NCI-H446 treated with DMSO at 0.1 percent for 48 hours (cell line): ENCODE measurements at regions not wholly inside any gene's neighbourhood (a gene's known extent, or its start where the extent isn't known, plus 50 kb on each side); places are given as distances from the start of the nearest gene placed in this dataset.
"Not testable (repeated sequence)": the region's sequence is repeated elsewhere in the genome, so short reads cannot be mapped to it uniquely, and the experiment has no call there.

Experiments
- DNase-seq: peaks from one replicate; lab custom pipeline; 2025; lab: John Stamatoyannopoulos, UW

DNA sequence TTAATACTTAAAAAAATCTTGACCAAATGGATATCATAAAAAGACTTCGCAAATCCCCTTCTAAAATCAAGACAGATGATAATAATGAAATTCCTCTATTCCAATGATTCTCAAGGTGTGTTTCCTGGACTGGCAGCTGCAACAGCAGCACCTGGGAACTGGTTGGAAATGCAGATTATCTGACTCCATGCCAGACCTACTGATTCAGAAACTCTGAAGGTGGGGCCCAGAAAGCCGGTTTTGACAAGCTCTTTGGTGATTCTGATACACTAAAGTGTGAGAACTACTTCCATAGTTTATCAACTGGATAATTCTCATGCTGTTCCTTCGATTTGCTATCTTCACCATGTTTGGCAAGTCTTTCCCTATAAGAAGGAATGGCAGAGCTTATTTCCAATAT is 252.1 kb downstream of the COL12A1 start:
- DNase-seq: no peak

GRCh38 chr6:74946961-74947360 is 258.9 kb downstream of the COL12A1 start:
- no peak for DNase-seq

DNA sequence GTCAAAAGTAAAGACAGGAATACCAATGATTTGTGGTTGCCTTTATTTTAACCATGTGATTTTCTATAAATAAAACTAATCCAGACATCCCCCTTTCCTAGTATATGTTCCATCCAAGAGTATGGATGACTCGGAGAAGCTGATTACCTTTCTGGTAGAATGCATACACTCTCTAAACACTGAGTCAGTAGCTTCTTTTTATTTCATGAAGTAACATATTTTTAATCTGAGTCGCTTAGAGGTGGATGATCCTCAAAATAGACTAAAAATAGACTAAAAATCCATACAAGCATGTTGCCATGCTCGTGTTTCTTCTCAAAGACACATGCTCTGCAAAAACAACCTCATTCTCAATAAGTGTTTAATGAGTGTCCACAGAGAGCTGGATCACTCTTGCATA is 263.7 kb downstream of the COL12A1 start:
- DNase-seq: no peak

DNA sequence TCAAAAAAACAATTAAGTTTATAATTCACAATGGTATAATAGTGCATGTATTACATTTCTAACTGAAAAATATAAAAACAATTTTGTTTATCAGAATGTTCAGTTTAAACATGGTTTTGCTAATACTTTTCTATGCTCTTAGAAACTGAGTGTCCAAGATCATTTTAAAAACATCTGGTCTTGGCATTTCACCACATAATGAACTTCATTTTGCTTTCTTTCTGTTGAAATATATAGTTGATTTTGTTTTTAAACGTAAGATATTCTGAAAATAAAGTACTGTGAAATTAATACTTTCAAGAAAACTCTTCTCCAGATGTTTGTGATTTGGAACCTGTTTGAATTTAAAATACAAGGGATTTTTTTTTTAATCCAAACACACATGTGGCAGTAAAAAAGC is 264.4 kb downstream of the COL12A1 start:
- DNase-seq: no peak

- DNase-seq: no peak
Observed at GRCh38 chr6:74939721-74940620, 265.9 kb downstream of the COL12A1 start.

DNA sequence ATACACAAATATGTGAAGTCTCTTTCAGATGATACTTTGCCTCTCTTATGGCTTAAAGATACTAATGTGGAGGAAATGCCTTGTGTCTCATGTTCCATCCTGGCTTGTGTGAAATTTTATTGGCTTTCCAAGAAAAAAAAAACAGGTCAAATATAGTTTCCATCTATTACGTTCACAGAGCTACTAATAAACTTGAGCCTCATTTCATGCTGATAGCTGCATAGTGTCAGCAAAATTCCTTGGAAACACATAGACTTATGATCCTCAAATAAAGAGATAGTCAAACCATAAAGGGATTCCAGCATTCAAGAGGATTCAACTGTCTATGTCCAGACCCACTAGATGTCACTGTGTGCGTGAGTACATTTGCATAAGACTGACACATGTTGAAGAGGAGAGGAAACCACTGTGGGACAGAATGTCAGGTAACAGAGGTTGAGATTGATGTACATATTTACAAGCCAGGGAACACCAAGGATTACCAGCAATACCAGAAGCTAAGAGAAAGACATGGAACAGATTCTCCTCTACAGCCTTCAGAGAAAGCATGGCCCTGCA is 266.6 kb downstream of the COL12A1 start:
- DNase-seq: no peak

DNA sequence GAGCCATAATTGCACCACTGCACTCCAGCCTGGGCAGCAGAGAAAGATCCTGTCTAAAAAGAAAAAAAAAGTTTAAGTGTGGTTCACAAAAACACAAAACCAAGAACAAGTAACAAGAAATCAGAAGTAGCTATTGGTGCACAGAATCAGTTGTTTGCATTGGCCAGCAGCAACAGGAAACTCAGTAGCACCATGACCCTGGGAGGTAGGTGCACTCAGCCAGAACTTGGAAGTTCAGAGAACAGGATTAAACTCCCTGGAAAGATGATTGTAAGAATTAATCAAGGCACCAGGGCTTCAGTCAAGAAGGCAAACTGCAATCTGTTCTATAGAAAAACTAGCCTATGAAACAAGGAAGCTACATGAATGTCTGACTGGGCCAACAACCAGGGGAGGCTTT is 267.9 kb downstream of the COL12A1 start:
- no peak for DNase-seq

DNA sequence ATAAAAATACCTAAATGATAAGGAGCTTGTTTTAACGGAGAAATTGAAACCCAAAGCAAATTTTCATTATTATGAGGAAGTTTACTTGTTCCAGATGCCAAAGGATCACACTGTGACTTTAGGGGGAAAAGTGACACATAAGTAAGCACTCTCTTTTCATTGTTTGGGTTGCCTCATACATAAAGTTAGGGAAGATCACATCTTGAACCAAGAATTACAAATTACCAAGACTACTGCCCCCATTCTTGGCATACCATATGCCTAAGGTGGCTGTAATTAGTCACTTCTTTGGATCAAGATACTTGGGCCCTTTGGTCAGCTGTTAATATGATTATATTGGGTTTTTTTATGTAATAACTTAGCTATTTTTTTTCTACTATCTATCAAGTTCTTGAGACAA is 269.0 kb downstream of the COL12A1 start:
- no peak for DNase-seq

- DNase-seq: no peak
Observed at GRCh38 chr6:74932232-74932888, 273.5 kb downstream of the COL12A1 start.

DNA sequence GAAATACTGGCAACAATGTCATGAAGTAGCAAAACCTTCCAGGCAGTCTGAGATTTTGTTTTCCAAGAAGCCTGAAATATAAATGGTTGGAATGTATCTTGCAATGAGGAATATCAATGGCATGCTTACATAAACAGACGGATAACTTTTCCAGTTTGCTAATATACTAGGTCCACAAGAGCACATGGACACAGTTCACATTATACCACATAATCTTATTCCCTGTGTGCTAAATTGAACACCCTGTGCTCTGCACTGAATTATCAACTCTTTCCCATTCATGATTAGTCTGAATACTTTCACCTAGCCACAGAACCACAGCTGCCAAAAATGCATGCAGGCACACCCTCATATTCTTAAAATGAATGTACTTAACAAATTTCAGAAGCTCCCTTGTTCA is 274.3 kb downstream of the COL12A1 start:
- DNase-seq: no peak

GRCh38 chr6:74928203-74928602 is 277.6 kb downstream of the COL12A1 start:
- no peak for DNase-seq

DNA sequence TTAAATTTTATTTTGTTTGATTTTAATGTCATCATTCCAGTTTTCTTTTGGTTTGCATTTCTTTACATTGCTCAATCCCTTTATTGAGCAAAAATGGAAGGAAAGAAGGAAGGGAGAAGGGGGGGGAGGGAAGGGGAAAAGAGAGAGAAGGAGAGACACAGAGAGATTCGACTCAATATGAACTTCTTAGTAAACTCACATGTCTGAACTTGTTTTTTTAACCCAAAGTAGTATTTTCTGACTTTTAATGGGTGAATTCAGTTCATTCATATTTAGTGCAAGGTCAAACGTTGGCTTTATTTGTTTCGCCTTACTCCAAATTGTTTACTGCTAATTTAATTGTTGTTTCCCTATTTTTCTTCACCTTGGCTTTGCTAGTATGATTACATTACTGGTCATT is 278.6 kb downstream of the COL12A1 start:
- no peak for DNase-seq

- DNase-seq: no peak
Observed at GRCh38 chr6:74925683-74926082, 280.2 kb downstream of the COL12A1 start.

- no peak for DNase-seq
Observed at GRCh38 chr6:74914888-74915287, 291.0 kb downstream of the COL12A1 start.

DNA sequence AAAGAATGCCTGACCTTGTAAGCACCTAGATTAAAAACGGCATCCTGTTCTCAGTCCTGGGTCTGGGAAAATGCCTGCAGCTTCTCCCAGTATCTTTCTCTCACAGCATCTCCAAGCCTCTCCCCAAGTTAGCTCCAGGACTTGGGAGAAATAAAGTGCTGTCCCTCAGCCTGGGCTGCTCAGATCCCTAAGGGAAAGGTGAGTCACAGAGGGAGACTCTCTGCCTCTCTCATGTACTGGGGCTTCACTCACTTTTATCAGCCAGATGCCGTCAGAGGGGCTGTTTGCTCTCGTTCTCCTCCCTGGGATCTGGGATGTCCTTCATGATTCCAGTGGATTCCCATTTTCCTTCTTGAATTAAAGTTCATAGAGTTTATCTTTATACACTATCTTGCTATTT is 293.6 kb downstream of the COL12A1 start:
- no peak for DNase-seq

DNA sequence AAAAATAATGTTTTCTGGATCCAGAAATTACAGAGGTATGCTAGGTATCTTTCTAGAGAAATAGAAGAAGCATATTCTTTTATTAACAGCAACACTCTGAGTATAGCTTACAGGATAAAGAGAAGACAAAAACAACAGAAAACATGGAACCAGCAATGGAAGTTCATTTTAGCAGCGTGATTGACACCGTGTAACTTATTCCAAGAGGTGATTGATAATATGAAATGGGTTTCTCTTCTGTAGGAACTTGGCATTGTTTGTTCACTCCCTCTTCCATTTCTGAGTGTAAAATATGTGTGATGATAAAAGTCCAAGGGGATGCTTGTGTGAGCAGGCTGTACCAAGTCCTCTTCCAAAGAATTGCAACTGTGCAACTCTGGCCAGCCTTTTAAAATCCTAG is 303.0 kb downstream of the COL12A1 start:
- DNase-seq: no peak

- no peak for DNase-seq
Observed at GRCh38 chr6:74902089-74902488, 303.8 kb downstream of the COL12A1 start.

DNA sequence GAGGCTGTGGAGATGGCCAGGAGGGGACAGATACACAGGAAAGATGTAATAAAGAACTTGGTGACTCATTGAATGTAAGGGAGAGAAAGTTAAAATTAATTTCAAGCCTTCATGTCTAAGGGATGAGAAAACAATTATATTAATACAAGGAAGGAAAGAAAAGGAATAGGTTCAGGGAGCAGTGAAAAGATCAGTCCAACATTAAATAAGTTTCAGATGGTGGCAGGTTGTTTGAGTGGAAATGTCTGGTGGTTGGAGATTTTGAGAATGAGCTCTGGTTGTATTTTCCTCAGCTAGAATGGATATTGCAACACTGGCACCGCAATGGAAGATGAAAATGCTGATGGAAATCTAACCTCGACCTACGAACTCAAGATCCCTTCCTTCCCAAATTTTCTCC is 304.3 kb downstream of the COL12A1 start:
- no peak for DNase-seq

DNA sequence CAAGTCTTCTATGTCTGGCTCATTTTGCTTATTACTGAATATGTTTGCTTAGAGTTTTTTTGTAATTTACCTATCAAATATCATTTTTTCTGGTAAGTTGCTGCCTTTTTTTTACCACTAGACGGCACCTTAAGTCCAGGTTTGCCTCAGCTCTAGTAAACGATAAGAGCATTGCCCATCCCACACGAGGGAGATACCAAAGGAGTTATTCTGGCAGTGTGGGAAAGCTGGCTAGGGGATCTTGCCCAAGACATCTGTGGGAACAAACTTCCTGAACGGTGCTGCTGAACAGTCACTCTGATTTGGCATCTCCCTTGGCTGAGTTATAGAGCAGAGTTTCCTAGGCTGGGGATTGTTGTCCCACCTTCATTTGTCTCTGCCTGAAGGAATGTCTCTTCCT is 306.4 kb downstream of the COL12A1 start:
- no peak for DNase-seq

- no peak for DNase-seq
Observed at GRCh38 chr6:74892091-74892490, 313.8 kb downstream of the COL12A1 start.

GRCh38 chr6:74891349-74891831 is 314.5 kb downstream of the COL12A1 start:
- no peak for DNase-seq

DNA sequence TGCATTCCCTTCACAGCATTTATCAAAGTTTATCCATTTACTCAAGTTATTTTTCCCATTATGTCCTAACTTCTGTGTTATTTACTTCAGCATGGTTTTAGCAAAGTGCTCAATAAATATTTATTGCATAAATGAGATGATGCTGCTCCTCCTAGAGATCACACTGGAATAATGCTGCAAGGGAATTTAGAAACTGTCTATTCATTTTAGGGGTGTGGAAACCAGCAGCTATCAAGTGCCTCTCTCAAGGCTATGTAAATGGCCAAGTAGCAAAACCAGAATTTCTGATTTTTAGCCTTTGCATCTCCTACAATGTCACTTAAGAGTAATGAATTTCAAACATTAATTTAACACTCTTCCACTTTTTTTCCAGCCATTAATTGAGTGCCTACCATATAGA is 316.2 kb downstream of the COL12A1 start:
- DNase-seq: no peak

DNA sequence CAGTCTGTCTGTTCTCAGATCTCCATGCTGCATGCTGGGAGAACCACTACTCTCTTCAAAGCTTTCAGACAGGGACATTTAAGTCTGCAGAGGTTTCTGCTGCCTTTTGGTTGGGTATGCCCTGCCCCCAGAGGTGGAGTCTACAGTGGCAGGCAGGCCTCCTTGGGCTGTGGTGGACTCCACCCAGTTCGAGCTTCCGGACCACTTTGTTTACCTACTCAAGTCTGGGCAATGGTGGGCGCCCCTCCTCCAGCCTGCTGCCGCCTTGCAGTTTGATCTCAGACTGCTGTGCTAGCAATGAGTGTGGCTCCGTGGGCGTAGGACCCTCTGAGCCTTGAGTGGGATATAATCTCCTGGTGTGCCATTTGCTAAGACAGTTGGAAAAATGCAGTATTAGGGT is 317.1 kb downstream of the COL12A1 start:
- not testable (repeated sequence) for DNase-seq
